ENCODE measurements at regions not wholly inside any gene's neighbourhood (a gene's known extent, or its start where the extent isn't known, plus 50 kb on each side); places are given as distances from the start of the nearest gene placed in this dataset.

DNA sequence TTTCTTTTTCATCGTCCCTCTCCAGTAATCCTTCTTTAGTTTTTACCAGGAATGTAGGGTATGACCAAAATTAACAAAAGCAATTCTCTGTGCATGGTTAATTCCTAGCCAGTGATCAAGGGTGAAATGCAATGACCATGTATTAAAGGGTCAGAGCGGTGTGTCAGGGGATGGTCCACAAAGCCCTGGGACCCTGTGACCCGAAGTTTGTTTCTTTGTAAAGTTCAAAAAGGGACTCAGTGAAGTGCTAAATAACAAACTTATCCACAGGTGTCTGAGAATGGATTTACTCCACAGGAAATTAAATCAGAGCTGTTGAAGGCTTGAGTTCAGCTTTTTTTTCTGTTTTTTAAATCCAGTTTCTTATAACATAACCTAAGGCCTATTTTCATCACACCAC, 375.7 kb downstream of the GJA1 start:
- no peaks in the 10 kb centered on the region for H3K36me3 ChIP-seq
- H3K4me1 ChIP-seq = peaks cover 0 to 5% (median 0%) of the 10 kb centered on the region in 12 donors
- H3K4me3 ChIP-seq = no peak overlapping the region
- ATAC-seq = no peak
- intact Hi-C loops (cut with DNase I) = no loop called here
- TF ChIP-seq, protein P1, sequence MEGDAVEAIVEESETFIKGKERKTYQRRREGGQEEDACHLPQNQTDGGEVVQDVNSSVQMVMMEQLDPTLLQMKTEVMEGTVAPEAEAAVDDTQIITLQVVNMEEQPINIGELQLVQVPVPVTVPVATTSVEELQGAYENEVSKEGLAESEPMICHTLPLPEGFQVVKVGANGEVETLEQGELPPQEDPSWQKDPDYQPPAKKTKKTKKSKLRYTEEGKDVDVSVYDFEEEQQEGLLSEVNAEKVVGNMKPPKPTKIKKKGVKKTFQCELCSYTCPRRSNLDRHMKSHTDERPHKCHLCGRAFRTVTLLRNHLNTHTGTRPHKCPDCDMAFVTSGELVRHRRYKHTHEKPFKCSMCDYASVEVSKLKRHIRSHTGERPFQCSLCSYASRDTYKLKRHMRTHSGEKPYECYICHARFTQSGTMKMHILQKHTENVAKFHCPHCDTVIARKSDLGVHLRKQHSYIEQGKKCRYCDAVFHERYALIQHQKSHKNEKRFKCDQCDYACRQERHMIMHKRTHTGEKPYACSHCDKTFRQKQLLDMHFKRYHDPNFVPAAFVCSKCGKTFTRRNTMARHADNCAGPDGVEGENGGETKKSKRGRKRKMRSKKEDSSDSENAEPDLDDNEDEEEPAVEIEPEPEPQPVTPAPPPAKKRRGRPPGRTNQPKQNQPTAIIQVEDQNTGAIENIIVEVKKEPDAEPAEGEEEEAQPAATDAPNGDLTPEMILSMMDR (IDR thresholded peaks at IDR 0.05) = no peak
- TF ChIP-seq POLR2A (IDR thresholded peaks at IDR 0.05) = no peak
- DNase-seq = no peak
- H3K27ac ChIP-seq = no peak overlapping the region
- 90 to 93% (median 91%) methylated on average over 3 of the region's 3 CpGs for WGBS, 4 donors
- H3K27me3 ChIP-seq = no peaks in the 10 kb centered on the region
- peaks cover 0 to 8% (median 0%) of the 10 kb centered on the region in 12 donors for H3K9me3 ChIP-seq

DNA sequence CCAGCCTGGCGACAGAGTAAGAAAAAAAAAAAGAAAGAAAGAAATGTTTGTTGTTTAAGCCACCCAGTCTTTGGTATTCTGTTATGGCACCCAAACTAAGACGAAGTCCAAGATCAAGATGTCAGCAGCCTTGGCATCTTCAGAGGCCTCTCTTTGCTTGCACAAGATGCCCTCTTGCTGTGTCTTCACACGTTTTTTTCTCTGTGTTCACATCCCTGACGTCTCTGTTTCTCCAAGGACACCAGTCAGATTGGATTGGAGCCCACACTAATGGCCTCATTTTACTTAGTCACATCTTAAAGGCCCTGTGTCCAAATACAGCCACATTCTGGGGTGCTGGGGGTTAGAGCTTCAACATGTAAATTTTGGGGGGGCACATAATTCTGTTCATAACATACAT, 380.9 kb downstream of the GJA1 start:
- Histone ChIP-seq H3K27ac (no peak overlapping the region), H3K4me1 (peaks cover 0 to 4% (median 0%) of the 10 kb centered on the region in 12 donors), H3K36me3 (no peaks in the 10 kb centered on the region), H3K9me3 (peaks cover 0 to 25% (median 14%) of the 10 kb centered on the region in 12 donors), H3K27me3 (no peaks in the 10 kb centered on the region), H3K4me3 (no peak overlapping the region)
- WGBS, 4 donors = 61 to 65% (median 61%) methylated on average over 4 of the region's 4 CpGs
- intact Hi-C loops (cut with DNase I) = loop anchor here in 1 of 10 donors (5.0 kb wide), 1 partner anchor 34 kb away; no protein-coding TSS in a partner anchor
- no peak for TF ChIP-seq POLR2A (IDR thresholded peaks at IDR 0.05)
- TF ChIP-seq, protein P1 (IDR thresholded peaks at IDR 0.05) = no peak
- DNase-seq (no peak), ATAC-seq (no peak)

DNA sequence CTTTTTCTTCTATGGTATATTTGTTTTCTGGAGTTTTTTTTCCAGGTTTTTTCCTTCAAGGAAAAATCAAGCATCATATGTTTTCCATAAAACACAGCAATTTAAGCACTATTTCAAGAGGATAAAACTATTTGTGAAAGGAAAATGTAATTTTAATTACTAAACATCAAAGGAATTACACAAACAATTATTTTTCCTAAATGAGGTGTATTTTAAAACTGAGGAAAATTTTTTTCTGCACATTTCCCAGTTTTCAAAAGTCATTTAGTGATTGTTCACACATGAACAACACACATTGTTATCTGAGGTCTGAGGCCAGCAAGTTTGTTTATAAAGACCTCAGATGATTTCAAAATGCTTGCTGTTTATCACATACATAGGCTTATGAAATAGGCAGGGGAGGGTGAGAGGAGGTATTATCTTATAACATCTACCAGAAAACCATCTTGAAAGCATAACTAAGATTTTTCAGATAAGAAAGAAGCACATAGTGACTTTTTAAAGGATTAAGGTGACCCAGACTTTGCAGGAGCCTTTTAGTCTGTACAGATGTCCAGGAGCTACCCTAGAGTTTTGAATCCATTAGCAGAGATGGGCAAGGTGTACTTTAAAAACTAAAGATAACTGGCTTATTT, 381.6 kb downstream of the GJA1 start:
- Histone ChIP-seq H3K27me3 (no peaks in the 10 kb centered on the region), H3K4me3 (no peak overlapping the region), H3K4me1 (peaks cover 0 to 4% (median 0%) of the 10 kb centered on the region in 12 donors), H3K27ac (no peak overlapping the region), H3K36me3 (no peaks in the 10 kb centered on the region), H3K9me3 (peaks cover 0 to 25% (median 14%) of the 10 kb centered on the region in 12 donors)
- ATAC-seq = no peak
- no peak for TF ChIP-seq POLR2A (IDR thresholded peaks at IDR 0.05)
- DNase-seq = no peak
- intact Hi-C loops (cut with DNase I) = loop anchor here in 1 of 10 donors (5.0 kb wide), 1 partner anchor 35 kb away; no protein-coding TSS in a partner anchor

DNA sequence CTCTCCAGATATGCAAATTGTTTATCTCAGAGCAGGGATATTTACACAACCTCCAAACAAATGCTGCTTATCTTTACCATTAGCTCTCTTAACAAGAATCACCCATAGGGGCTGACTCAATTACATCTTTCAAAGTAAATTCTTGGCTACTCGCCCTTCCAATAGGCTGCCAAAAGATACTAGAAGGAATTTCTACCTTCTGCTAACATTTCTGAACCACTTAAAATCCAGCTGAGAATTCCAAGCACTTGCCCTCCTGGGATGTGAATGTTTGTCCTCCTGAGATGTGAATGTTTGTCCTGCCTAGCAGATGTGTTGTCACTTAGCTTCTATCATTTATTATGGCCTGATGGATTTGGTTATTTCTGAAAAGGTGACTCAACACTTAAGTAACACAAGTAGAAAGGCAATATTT, 388.0 kb downstream of the GJA1 start:
- Histone ChIP-seq H3K9me3 (peaks cover 0 to 25% (median 14%) of the 10 kb centered on the region in 12 donors), H3K27me3 (no peaks in the 10 kb centered on the region), H3K27ac (no peak overlapping the region), H3K36me3 (no peaks in the 10 kb centered on the region), H3K4me1 (peaks cover 0 to 18% (median 8%) of the 10 kb centered on the region in 12 donors), H3K4me3 (no peak overlapping the region)
- intact Hi-C loops (cut with DNase I) = no loop called here
- TF ChIP-seq, protein P1 (IDR thresholded peaks at IDR 0.05) = no peak
- TF ChIP-seq POLR2A (IDR thresholded peaks at IDR 0.05) = no peak
- WGBS, 4 donors = 32 to 41% (median 37%) methylated on average over 1 of the region's 1 CpG
- no peak for ATAC-seq
- DNase-seq = no peak

All from heart left ventricle (tissue), 16 donors.